ENCODE measurements at regions not wholly inside any gene's neighbourhood (a gene's known extent, or its start where the extent isn't known, plus 50 kb on each side); places are given as distances from the start of the nearest gene placed in this dataset.

GRCh38 chr10:10326116-10326515 lies 691.6 kb upstream of the CELF2 start:
- DNase-seq (ENCODE audit: low spot score) = no peak
- in situ Hi-C loops (cut with HindIII; ENCODE audit: low sequenced_read_pairs) = no loop called here

DNA sequence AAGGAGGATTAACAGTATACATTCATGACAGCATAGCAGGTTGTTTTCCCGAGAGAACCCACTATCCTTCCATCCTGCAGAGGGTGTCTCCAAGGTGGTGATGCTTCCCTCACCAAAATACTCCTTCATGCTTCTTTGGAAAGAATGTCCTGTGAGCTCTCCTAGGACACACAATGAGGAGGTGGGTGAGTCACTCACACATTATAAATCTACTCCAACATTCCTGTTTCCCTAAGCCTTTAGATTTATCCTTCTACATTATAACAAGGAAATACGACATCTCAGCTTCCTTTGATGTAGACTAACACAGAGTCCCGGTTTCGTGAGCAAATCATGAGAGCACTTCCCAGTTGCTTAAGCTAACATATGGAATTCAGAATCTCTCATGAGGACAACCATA lies 689.7 kb upstream of the CELF2 start:
- in situ Hi-C loops (cut with HindIII; ENCODE audit: low sequenced_read_pairs) = no loop called here
- no peak for DNase-seq (ENCODE audit: low spot score)

GRCh38 chr10:10330418-10330817 lies 687.3 kb upstream of the CELF2 start:
- in situ Hi-C loops (cut with HindIII; ENCODE audit: low sequenced_read_pairs) = no loop called here
- no peak for DNase-seq (ENCODE audit: low spot score)

DNA sequence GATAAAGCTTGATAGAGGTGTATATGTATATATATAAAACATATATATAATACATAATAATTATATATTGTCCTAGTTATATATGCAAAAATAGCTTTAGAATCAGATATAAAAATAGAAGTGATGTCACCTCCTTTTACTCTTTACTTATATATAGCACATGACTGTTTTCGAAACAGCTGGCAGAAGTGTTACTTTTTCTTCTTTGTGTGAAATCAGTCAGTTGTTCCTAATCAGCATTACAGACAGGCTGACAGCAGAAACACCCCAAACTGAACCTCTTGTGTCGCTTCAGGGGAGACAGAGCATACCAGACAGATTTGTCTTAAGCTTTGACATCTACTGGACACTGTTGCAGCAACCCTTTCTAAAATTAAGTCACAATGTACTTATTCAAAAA lies 684.9 kb upstream of the CELF2 start:
- in situ Hi-C loops (cut with HindIII; ENCODE audit: low sequenced_read_pairs) = no loop called here

DNA sequence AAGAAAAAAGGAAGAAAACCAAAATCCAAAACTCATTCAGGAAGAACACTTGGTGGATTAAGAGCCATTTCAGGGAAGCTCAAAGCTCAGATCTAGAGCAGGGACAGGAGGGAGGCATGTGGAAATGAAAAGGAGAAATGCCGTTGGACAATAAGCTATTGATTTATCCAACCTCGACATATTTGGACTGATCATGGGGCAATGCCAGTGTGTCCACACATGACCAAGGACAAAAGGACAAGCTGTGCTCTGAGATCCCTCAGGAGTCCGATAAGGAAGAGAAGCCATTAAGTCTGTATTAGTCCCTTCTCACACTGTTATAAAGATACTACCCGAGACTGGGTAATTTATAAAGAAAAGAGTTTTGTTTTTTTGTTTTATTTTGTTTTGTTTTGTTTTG lies 684.0 kb upstream of the CELF2 start:
- in situ Hi-C loops (cut with HindIII; ENCODE audit: low sequenced_read_pairs) = no loop called here

More for the DNA sequence above, 684.9 kb upstream of the CELF2 start:
- no peak for DNase-seq (ENCODE audit: low spot score)

GRCh38 chr10:10338339-10338738 lies 679.3 kb upstream of the CELF2 start:
- in situ Hi-C loops (cut with HindIII; ENCODE audit: low sequenced_read_pairs) = no loop called here
- no peak for DNase-seq (ENCODE audit: low spot score)

More for the DNA sequence above, 684.0 kb upstream of the CELF2 start:
- no peak for DNase-seq (ENCODE audit: low spot score)

DNA sequence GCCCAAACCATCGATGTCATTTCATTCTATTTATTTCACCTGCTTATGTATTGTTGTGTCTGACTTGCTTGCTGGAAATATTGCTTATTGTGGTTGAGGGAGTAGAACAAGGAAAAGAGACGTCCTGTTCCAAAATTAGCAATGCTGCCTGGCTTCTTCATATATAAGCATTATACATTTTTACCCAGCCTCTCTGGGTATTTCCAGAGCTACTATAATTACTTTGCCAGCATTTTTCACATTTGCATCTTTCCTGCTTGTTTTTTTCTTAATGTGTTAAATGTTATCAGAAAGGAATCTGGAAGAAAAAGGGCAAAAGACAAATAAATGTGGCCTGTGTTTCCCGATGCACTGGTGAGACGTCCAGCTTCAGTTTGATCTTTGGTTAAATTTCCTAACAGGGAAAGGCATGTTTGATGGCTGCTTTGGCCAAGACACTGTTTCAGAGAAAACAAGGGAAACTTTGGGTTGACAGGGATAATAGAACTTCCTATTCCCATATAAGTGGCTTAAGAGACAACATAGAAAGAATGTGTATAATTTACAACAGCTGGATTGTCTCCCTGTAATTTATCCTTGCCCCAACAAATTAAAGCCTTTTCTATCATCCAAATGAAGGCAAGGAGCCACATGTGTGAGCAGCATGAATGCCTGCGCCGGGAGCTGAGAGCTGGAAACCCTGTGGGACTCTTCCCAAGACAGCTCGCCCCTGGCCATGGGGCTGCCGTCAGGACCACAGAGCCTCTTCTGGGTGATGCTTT lies 671.1 kb upstream of the CELF2 start:
- in situ Hi-C loops (cut with HindIII; ENCODE audit: low sequenced_read_pairs) = no loop called here
- DNase-seq (ENCODE audit: low spot score) = no peak

DNA sequence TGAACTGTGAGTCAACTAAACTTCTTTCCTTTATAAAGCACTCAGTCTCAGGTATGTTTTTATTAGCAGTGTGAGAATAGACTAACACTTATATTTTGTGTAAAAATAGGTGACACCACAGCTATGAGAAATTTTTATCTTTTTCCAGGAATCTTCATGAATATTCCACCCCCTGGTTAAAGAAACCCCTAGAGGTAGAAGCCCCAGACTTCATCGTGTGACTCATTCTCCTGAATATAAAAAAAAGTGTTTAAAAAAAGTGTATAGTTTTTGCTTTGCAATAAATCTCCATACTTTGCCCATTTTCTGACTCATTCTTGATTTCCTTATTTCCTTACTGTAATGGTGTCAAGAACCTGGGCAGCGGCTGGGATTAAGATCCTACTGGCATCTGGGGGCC lies 667.6 kb upstream of the CELF2 start:
- in situ Hi-C loops (cut with HindIII; ENCODE audit: low sequenced_read_pairs) = no loop called here
- DNase-seq (ENCODE audit: low spot score) = no peak

- in situ Hi-C loops (cut with HindIII; ENCODE audit: low sequenced_read_pairs) = no loop called here
- no peak for DNase-seq (ENCODE audit: low spot score)
Measured at GRCh38 chr10:10351451-10351850, 666.2 kb upstream of the CELF2 start.

DNA sequence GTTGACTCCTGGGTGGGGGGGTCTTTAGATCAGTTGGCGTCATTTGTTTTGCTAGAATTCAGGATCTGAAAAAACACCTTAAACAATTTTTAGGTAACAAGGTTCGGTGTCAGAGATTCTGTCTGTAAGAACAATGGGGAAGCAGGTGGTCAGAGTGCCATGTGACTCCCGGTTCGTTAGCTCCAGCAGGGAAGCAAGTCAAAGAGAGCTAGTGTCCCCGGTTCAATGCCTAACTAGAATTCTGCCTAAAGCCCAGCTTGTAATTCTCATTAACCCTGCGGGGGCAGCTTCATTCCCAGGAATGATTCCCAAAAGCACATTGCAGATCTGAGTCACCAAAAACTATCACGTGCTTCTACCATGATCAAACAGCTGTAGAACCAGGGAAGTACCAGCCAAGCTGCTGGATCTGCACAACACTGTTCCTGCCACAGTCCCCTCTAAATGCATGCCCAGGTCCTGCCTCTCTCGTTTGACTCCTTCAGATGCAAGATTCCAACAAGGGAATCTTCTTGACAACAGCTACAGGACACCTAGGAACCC lies 664.3 kb upstream of the CELF2 start:
- DNase-seq (ENCODE audit: low spot score) = peak; percentile 5
- in situ Hi-C loops (cut with HindIII; ENCODE audit: low sequenced_read_pairs) = no loop called here

GRCh38 chr10:10359263-10359662 lies 658.4 kb upstream of the CELF2 start:
- in situ Hi-C loops (cut with HindIII; ENCODE audit: low sequenced_read_pairs) = no loop called here
- no peak for DNase-seq (ENCODE audit: low spot score)

GRCh38 chr10:10361301-10361885 lies 656.3 kb upstream of the CELF2 start:
- in situ Hi-C loops (cut with HindIII; ENCODE audit: low sequenced_read_pairs) = no loop called here
- DNase-seq (ENCODE audit: low spot score) = no peak

DNA sequence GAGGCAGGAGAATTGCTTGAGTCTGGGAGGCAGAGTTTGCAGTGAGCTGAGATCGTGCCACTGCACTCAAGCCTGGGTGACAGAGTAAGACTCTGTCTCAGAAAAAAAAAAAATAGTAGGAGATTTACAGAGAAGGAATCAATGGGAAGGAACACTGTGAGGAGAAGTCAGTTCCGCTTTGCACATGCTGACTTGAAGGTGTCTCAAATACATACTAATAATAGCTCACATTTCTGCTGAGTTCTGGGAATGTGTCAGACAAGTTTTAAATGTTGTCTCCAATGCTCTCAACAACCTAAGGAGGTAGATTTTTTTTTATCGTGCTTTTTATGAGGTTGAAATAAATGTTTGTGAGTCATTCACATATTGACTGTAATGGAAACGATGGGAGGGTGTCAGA lies 654.9 kb upstream of the CELF2 start:
- no peak for DNase-seq (ENCODE audit: low spot score)
- in situ Hi-C loops (cut with HindIII; ENCODE audit: low sequenced_read_pairs) = no loop called here

GRCh38 chr10:10363217-10363616 lies 654.5 kb upstream of the CELF2 start:
- DNase-seq (ENCODE audit: low spot score) = no peak
- in situ Hi-C loops (cut with HindIII; ENCODE audit: low sequenced_read_pairs) = no loop called here

DNA sequence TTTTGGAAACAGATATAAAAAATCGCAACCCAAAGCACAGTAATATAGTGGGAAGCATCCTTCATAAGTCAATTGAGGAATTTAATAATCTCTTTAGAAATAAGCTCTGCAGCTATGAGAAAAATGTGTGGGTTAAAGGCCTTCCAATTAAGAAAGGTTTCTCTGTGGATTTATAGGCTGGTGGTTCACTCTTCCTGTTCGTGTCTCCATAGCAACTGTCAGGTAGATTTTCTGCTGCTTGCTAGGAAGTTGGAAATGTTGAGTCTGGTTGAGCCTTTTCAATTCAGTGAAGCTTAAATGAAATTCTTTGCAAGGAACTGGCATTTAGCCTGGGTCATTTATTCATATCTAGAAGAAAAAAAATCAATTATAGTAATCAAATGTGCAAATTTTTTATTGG lies 652.8 kb upstream of the CELF2 start:
- DNase-seq (ENCODE audit: low spot score) = no peak
- in situ Hi-C loops (cut with HindIII; ENCODE audit: low sequenced_read_pairs) = no loop called here

DNA sequence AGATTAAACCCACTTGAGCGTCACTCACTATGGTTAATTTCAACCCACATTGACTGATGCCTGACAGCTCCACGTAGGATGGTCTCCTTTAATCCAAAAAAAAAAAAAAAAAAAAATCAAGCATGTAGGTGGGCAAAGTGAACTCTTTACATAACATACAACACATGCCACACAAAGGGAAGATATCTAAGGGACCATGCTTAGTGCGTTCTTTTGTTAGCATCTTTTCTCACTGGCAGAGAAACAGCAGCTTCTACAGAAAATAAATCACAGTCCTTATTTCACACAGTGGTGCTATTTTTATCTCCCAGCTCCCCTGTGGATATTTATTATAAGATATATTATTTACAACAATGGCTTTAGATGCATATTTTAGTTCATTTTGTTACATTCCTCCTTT lies 652.0 kb upstream of the CELF2 start:
- DNase-seq (ENCODE audit: low spot score) = no peak
- in situ Hi-C loops (cut with HindIII; ENCODE audit: low sequenced_read_pairs) = no loop called here

DNA sequence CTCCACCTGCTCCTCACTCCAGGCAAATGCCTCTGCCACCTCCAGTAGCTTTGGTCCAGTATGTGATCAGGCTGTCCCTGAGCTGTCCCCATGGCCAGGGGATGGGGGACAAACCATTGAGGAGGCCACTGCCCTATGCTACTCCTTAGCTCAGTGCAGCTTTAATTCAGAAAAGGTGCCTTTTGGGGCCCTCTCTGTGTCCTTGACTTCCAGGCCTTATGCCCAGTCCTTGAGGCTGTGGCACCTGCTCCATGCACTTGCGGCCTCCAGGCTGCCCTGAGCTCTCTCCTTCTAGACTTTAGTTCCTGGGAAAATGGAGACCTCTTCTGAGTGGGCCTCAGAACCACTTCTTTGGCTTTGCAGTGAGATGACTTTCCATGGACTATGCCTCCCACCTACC lies 650.8 kb upstream of the CELF2 start:
- in situ Hi-C loops (cut with HindIII; ENCODE audit: low sequenced_read_pairs) = no loop called here

GRCh38 chr10:10367264-10367663 lies 650.4 kb upstream of the CELF2 start:
- in situ Hi-C loops (cut with HindIII; ENCODE audit: low sequenced_read_pairs) = no loop called here

More for the DNA sequence above, 650.8 kb upstream of the CELF2 start:
- no peak for DNase-seq (ENCODE audit: low spot score)

GRCh38 chr10:10368951-10369576 lies 648.6 kb upstream of the CELF2 start:
- in situ Hi-C loops (cut with HindIII; ENCODE audit: low sequenced_read_pairs) = no loop called here
- DNase-seq (ENCODE audit: low spot score) = no peak

More at GRCh38 chr10:10367264-10367663, 650.4 kb upstream of the CELF2 start:
- DNase-seq (ENCODE audit: low spot score) = no peak

- DNase-seq (ENCODE audit: low spot score) = no peak
- in situ Hi-C loops (cut with HindIII; ENCODE audit: low sequenced_read_pairs) = no loop called here
Measured at GRCh38 chr10:10385831-10386230, 631.8 kb upstream of the CELF2 start.
